Colonic mucosa (tissue), 4 donors: ENCODE measurements at regions not wholly inside any gene's neighbourhood (a gene's known extent, or its start where the extent isn't known, plus 50 kb on each side); places are given as distances from the start of the nearest gene placed in this dataset.
"Not testable (repeated sequence)": the region's sequence is repeated elsewhere in the genome, so short reads cannot be mapped to it uniquely, and the experiment has no call there.

Experiments used
- DNase-seq: peaks from one replicate; pipeline ENCODE4 v3.0.0-alpha.2; 2020
- H3K27ac ChIP-seq: fragments of 200-600 bp; one replicate; pipeline ENCODE4 v1.8.0; 2021
- H3K27me3 ChIP-seq: fragments of 200-600 bp; one replicate; pipeline ENCODE4 v1.8.0; 2021
- H3K36me3 ChIP-seq: fragments of 200-600 bp; one replicate; pipeline ENCODE4 v1.8.0; 2021
- H3K4me1 ChIP-seq: fragments of 200-600 bp; one replicate; pipeline ENCODE4 v1.8.0; 2021; ENCODE audit warnings: mild to moderate bottlenecking
- H3K4me3 ChIP-seq: fragments of 200-600 bp; one replicate; pipeline ENCODE4 v1.8.0; 2021
- H3K9ac ChIP-seq, 2 donors: one replicate each; pipeline ENCODE4 v1.7.0; 2013; ENCODE audit warnings: control low read depth in 2 of 2, low read depth in 2 of 2, low read length in 2 of 2
- H3K9me3 ChIP-seq: fragments of 200-600 bp; one replicate; pipeline ENCODE4 v1.8.0; 2021
- CTCF ChIP-seq: fragments of 200-600 bp; IDR thresholded peaks from one replicate; pipeline ENCODE4 v1.8.0; 2022; ENCODE audit warnings: antibody characterized with exemption, mild to moderate bottlenecking
- intact Hi-C: fragments of 100-400 bp; cut with DNase I; formaldehyde crosslinking; loops from one replicate; pipeline ENCODE4 v1.14.1; 2022
- donor health status: healthy.
- donor health status: DM: no; HTN: no; CAD: no.
- donor health status: DM: no; HTN: no; CAD: no.

DNA sequence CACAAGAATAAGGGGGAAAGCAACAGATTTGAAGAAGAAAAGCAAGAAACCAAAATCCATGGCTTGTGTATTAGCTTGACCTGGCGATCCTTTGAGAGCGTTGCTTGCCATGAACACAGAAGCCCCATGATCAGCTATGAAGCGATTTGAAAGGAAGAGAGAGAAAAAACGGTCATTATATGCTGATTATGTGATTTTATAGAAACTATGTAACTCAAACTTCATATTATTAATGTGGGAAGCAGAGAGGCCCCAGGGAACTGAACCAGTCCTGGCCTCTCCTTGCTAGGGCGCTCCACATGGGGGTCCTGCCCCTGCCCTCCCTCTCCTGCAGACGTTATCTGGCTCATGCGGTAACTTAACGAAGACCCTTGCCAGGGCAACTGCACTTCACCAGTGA, 306.1 kb upstream of the ADARB2 start:
- no peak overlapping the region for H3K27ac ChIP-seq
- no peak overlapping the region for H3K9ac ChIP-seq
- intact Hi-C loops, result no loop called here
- H3K4me1 ChIP-seq, result no peaks in the 10 kb centered on the region
- TF ChIP-seq CTCF, result no peak
- no peaks in the 10 kb centered on the region for H3K9me3 ChIP-seq
- no peak for DNase-seq
- no peak overlapping the region for H3K4me3 ChIP-seq
- H3K27me3 ChIP-seq, result no peaks in the 10 kb centered on the region
- H3K36me3 ChIP-seq, result no peaks in the 10 kb centered on the region

DNA sequence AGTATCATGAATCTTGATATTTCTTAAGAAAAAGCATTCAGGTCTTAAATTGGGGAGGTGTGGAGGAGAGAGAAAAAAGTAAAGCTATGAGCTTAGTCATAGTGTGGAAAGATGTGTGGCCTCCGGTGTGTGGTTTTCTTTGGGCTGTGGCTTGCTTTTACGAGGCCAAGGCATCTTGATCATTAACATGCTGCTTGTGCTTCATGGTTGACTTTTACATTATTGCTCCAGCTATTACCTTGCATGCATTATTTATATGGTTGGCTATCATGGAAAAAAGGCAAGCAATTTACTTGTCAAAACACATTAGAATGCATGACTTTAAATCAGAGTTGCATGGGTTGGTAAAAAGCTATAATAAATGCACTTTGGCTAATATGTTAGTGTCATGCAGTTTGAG, 300.7 kb upstream of the ADARB2 start:
- H3K27me3 ChIP-seq, result no peaks in the 10 kb centered on the region
- no peak for TF ChIP-seq CTCF
- no peak overlapping the region for H3K27ac ChIP-seq
- DNase-seq, result no peak
- H3K4me1 ChIP-seq, result no peaks in the 10 kb centered on the region
- no peak overlapping the region for H3K9ac ChIP-seq
- H3K9me3 ChIP-seq, result no peaks in the 10 kb centered on the region
- H3K4me3 ChIP-seq, result no peak overlapping the region
- intact Hi-C loops, result no loop called here
- no peaks in the 10 kb centered on the region for H3K36me3 ChIP-seq

GRCh38 chr10:2037246-2037645, 299.9 kb upstream of the ADARB2 start:
- DNase-seq, result no peak
- Histone ChIP-seq H3K9me3 (no peaks in the 10 kb centered on the region), H3K27ac (no peak overlapping the region), H3K27me3 (no peaks in the 10 kb centered on the region), H3K4me1 (no peaks in the 10 kb centered on the region), H3K9ac (no peak overlapping the region), H3K36me3 (no peaks in the 10 kb centered on the region), H3K4me3 (no peak overlapping the region)
- intact Hi-C loops, result no loop called here
- no peak for TF ChIP-seq CTCF

DNA sequence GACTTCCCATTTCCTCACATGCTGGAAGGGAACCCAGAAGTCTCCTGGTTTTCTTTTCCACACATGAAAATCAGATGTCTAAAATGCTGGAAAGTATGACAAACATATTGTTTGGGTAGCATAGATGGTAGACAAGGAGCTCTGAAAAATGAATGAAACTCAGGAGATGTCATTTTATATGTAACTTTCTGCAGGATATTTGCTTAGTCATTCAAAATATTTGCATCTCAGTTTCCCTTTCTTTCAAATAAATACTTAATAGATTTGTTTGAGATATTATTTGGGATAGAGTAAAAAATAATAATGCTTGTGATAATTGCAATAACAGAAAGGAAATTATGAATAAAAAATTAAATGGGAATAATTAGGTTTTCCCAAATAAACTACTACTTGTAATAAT, 298.9 kb upstream of the ADARB2 start:
- no peaks in the 10 kb centered on the region for H3K27me3 ChIP-seq
- no peak overlapping the region for H3K4me3 ChIP-seq
- H3K36me3 ChIP-seq, result no peaks in the 10 kb centered on the region
- intact Hi-C loops, result no loop called here
- H3K9me3 ChIP-seq, result no peaks in the 10 kb centered on the region
- H3K27ac ChIP-seq, result no peak overlapping the region
- no peak for DNase-seq
- no peaks in the 10 kb centered on the region for H3K4me1 ChIP-seq
- no peak for TF ChIP-seq CTCF
- H3K9ac ChIP-seq, result no peak overlapping the region

DNA sequence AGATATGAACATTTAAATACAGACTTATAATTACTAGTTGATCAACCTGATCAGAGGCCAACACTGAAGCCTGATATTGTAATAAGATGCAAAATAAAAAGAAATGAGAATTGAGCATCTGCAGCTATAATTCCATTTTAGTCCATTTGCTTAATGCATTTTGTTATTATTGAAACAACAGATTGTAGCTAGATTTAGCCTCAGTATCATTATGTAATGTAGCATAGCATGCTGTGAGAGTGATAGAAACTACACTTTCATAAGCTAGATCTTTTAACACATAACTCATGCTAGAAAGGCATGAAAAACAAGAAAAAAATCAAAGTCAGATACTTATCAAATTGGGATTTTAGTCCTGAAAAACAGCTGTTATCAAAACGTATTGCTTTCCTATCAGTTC, 292.7 kb upstream of the ADARB2 start:
- Histone ChIP-seq H3K36me3 (no peaks in the 10 kb centered on the region), H3K4me1 (no peaks in the 10 kb centered on the region), H3K27me3 (no peaks in the 10 kb centered on the region), H3K9ac (no peak overlapping the region), H3K9me3 (no peaks in the 10 kb centered on the region), H3K4me3 (no peak overlapping the region), H3K27ac (no peak overlapping the region)
- intact Hi-C loops, result no loop called here
- no peak for DNase-seq
- TF ChIP-seq CTCF, result no peak

DNA sequence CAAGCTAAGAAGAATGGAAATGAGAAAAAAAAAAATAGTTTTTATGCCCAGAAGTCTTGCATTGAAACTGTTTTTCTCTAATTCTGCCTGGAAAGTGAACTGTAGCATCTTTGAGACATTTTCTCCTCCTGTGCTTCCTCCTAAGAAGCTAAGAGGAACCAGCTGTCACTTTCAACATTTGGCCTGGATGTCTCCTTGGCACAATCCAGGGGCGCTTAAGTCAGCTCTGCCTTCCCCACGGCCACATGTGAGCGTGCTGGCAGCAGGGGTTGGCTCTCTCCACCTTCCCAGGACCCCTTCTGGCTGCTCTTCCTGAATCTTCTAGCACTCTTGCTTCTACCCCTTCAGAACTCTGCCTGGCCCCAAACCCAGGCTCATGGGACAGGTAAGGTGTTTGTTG, 289.6 kb upstream of the ADARB2 start:
- intact Hi-C loops, result no loop called here
- no peak for TF ChIP-seq CTCF

GRCh38 chr10:2024750-2025149, 287.4 kb upstream of the ADARB2 start:
- H3K27ac ChIP-seq, result not testable (repeated sequence)

More for the DNA sequence above, 289.6 kb upstream of the ADARB2 start:
- DNase-seq, result no peak
- Histone ChIP-seq H3K9ac (no peak overlapping the region), H3K27me3 (no peaks in the 10 kb centered on the region), H3K36me3 (no peaks in the 10 kb centered on the region), H3K4me1 (no peaks in the 10 kb centered on the region), H3K4me3 (no peak overlapping the region), H3K27ac (no peak overlapping the region), H3K9me3 (no peaks in the 10 kb centered on the region)

More at GRCh38 chr10:2024750-2025149, 287.4 kb upstream of the ADARB2 start:
- intact Hi-C loops, H3K9me3 ChIP-seq, H3K27me3 ChIP-seq, H3K4me3 ChIP-seq, H3K36me3 ChIP-seq, DNase-seq, H3K4me1 ChIP-seq, H3K9ac ChIP-seq: not testable (repeated sequence)
